ENCODE measurements at regions not wholly inside any gene's neighbourhood (a gene's known extent, or its start where the extent isn't known, plus 50 kb on each side); places are given as distances from the start of the nearest gene placed in this dataset.

- TF ChIP-seq CTCF (IDR thresholded peaks at IDR 0.05 in 8 of 11, conservative IDR thresholded peaks at IDR 0.05 in 3 of 11), result no peak
- TF ChIP-seq POLR2A (IDR thresholded peaks at IDR 0.05), result no peak
- TF ChIP-seq POLR2AphosphoS5 (IDR thresholded peaks at IDR 0.05), result no peak
Observed at GRCh38 chr1:29969576-29969975, 733.3 kb downstream of the PTPRU start.

Data from spleen (tissue), 7 donors.